ENCODE measurements at regions not wholly inside any gene's neighbourhood (a gene's known extent, or its start where the extent isn't known, plus 50 kb on each side); places are given as distances from the start of the nearest gene placed in this dataset.

DNA sequence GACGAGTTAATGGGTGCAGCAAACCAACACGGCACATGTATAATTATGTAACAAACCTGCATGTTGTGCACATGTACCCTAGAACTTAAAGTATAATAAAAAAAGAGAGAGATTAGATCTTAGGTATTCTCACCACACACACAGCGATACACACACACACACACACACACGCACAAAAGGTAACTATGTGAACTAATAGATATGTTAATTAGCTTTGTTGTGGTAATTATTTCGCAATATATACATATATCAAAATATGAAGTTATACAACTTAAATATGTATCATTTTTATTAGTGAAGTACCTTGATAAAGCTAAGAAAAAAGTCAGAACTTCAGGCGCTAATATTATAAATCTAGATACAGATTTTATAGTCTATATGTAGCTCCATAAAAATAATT lies 849.2 kb downstream of the IPMK start (continued):
- TF ChIP-seq, protein P1, sequence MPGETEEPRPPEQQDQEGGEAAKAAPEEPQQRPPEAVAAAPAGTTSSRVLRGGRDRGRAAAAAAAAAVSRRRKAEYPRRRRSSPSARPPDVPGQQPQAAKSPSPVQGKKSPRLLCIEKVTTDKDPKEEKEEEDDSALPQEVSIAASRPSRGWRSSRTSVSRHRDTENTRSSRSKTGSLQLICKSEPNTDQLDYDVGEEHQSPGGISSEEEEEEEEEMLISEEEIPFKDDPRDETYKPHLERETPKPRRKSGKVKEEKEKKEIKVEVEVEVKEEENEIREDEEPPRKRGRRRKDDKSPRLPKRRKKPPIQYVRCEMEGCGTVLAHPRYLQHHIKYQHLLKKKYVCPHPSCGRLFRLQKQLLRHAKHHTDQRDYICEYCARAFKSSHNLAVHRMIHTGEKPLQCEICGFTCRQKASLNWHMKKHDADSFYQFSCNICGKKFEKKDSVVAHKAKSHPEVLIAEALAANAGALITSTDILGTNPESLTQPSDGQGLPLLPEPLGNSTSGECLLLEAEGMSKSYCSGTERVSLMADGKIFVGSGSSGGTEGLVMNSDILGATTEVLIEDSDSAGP (CRISPR knock-in tag; IDR thresholded peaks at IDR 0.05; ENCODE audit: borderline replicate concordance): no peak
- TF ChIP-seq ZNF101 (CRISPR knock-in tag; IDR thresholded peaks at IDR 0.05; ENCODE audit: borderline replicate concordance, low read depth): no peak
- TF ChIP-seq, protein P2, sequence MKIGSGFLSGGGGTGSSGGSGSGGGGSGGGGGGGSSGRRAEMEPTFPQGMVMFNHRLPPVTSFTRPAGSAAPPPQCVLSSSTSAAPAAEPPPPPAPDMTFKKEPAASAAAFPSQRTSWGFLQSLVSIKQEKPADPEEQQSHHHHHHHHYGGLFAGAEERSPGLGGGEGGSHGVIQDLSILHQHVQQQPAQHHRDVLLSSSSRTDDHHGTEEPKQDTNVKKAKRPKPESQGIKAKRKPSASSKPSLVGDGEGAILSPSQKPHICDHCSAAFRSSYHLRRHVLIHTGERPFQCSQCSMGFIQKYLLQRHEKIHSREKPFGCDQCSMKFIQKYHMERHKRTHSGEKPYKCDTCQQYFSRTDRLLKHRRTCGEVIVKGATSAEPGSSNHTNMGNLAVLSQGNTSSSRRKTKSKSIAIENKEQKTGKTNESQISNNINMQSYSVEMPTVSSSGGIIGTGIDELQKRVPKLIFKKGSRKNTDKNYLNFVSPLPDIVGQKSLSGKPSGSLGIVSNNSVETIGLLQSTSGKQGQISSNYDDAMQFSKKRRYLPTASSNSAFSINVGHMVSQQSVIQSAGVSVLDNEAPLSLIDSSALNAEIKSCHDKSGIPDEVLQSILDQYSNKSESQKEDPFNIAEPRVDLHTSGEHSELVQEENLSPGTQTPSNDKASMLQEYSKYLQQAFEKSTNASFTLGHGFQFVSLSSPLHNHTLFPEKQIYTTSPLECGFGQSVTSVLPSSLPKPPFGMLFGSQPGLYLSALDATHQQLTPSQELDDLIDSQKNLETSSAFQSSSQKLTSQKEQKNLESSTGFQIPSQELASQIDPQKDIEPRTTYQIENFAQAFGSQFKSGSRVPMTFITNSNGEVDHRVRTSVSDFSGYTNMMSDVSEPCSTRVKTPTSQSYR (CRISPR knock-in tag; IDR thresholded peaks at IDR 0.05; ENCODE audit: borderline replicate concordance): no peak
- TF ChIP-seq HDAC2 (CRISPR knock-in tag; IDR thresholded peaks at IDR 0.05): no peak
- no peak for TF ChIP-seq TOE1 (CRISPR knock-in tag; IDR thresholded peaks at IDR 0.05)
- TF ChIP-seq PPARG (CRISPR knock-in tag; conservative IDR thresholded peaks at IDR 0.05): no peak
- TF ChIP-seq ZNF382 (CRISPR knock-in tag; IDR thresholded peaks at IDR 0.05; ENCODE audit: borderline replicate concordance): no peak

DNA sequence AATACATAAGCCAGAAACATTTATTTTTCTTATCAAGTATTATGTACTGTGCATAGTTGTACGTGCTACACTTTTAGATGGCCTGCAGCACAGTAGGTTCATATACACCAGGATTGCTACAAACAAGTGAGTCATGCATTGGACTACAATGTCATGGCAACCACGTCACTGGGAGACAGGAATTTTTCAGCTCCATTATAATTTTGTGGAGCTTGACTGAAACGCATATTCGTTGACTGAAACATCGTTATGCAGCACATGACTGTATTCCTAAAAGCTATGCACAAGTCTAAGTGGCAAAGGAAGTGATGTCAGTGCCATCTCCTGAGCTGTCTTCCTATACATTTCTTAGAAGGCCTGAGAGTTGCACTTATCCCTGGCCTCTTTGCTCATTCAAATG lies 871.8 kb downstream of the IPMK start:
- Histone ChIP-seq H3K79me2 (ENCODE audit: insufficient read depth, low read length) (no peaks in the 10 kb centered on the region), H3K9ac (ENCODE audit: insufficient read depth, low read depth, low read length) (no peak overlapping the region), H4K20me1 (ENCODE audit: insufficient read depth, low read length) (no peaks in the 10 kb centered on the region), H3K4me3 (replicated peaks in 1 of 3; ENCODE audit: insufficient read depth in 1 of 3, low read depth in 2 of 3, low read length in 3 of 3) (no peak overlapping the region), H3K36me3 (replicated peaks in 1 of 2; ENCODE audit: control insufficient read depth in 1 of 2, insufficient read depth in 2 of 2, low read length in 2 of 2) (no peaks in the 10 kb centered on the region), H3K9me3 (ENCODE audit: low read length) (no peaks in the 10 kb centered on the region), H2AFZ (ENCODE audit: low read length) (no peak overlapping the region), H3K27ac (ENCODE audit: extremely low read length, insufficient read depth, low read length) (no peak overlapping the region), H3K27me3 (ENCODE audit: control insufficient read depth in 1 of 2, insufficient read depth in 2 of 2, low read length in 2 of 2) (no peaks in the 10 kb centered on the region), H3K4me1 (ENCODE audit: insufficient read depth, low read length) (no peaks in the 10 kb centered on the region), H3K4me2 (ENCODE audit: low read depth, low read length) (no peak overlapping the region)
- no TSS peak for BruUV-seq (replicated peaks)
- ChIA-PET POLR2A (no interaction called here), CTCF (ENCODE audit: low intra/inter-chr PET ratio, low total read pairs) (no interaction called here)
- no peak for ATAC-seq
- in situ Hi-C loops (cut with HindIII; ENCODE audit: extremely low pct_ligation_motif_present, low pct_unique_long_range_greater_than_20kb) (no loop called here), intact Hi-C loops (cut with micrococcal nuclease; ENCODE audit: unreplicated experiment) (no loop called here)
- WGBS (ENCODE audit: low lambda C conversion rate): 0% methylated on average over 5 of the region's 5 CpGs
- no peak for DNase-seq (ENCODE audit: low spot score)
- FAIRE-seq: no peak
- peak; percentile 63 for TF ChIP-seq CREB1 (IDR thresholded peaks at IDR 0.05)
- no peak for TF ChIP-seq CREB1 (CRISPR knock-in tag; IDR thresholded peaks at IDR 0.05)
- no peak for TF ChIP-seq ZKSCAN8 (CRISPR knock-in tag; IDR thresholded peaks at IDR 0.05; ENCODE audit: borderline replicate concordance)

All from HepG2 (cell line).